T-helper 2 cell treated with Interferon-gamma antibody and Interleukin-4, amounts not matched to agents 5 μg/mL and 100 μg/mL, for 36 hours (primary cell): ENCODE measurements at regions not wholly inside any gene's neighbourhood (a gene's known extent, or its start where the extent isn't known, plus 50 kb on each side); places are given as distances from the start of the nearest gene placed in this dataset.

Experiments
- DNase-seq: peaks from one replicate; pipeline ENCODE4 v3.0.0; 2021; ENCODE audit warnings: low spot score
- H3K27ac Mint-ChIP-seq: one replicate; pipeline ENCODE4 v1.8.0; 2021; ENCODE audit warnings: mild to moderate bottlenecking, mixed read lengths
- H3K27me3 Mint-ChIP-seq: one replicate; pipeline ENCODE4 v1.8.0; 2021; ENCODE audit warnings: low read depth, mixed read lengths
- H3K36me3 Mint-ChIP-seq: one replicate; pipeline ENCODE4 v1.8.0; 2021; ENCODE audit warnings: low read depth, mixed read lengths
- H3K4me1 Mint-ChIP-seq: one replicate; pipeline ENCODE4 v1.8.0; 2021; ENCODE audit warnings: low read depth, mixed read lengths
- H3K4me3 Mint-ChIP-seq: one replicate; pipeline ENCODE4 v1.8.0; 2022; ENCODE audit warnings: mild to moderate bottlenecking, moderate library complexity, mixed read lengths
- H3K9me3 Mint-ChIP-seq: one replicate; pipeline ENCODE4 v1.8.0; 2021; ENCODE audit warnings: mixed read lengths

DNA sequence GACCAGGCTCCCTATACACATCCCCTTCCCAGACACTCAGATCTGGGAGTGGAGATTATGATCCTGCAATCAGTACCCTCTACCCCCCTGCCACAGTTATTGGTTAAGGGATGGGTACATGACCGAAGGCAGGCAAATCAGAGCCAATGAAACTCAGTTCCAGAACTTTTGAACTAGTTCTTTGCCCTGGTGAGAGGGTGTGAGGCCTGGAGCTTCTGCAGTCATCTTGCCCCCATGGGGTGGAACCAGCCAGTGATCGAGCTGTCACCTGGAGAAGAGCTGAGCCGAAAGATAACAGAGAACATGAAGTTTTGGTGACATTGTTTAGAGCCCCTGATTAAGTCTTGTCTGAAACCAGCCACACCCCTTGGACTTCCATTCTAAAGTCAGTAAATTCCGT is 88.2 kb upstream of the DUSP5 start:
- Mint-ChIP-seq H3K4me1 (peaks cover 27% of the 10 kb centered on the region), H3K27ac (no peak overlapping the region), H3K9me3 (no peaks in the 10 kb centered on the region), H3K36me3 (no peaks in the 10 kb centered on the region), H3K4me3 (no peak overlapping the region), H3K27me3 (peaks cover 6% of the 10 kb centered on the region)
- no peak for DNase-seq

DNA sequence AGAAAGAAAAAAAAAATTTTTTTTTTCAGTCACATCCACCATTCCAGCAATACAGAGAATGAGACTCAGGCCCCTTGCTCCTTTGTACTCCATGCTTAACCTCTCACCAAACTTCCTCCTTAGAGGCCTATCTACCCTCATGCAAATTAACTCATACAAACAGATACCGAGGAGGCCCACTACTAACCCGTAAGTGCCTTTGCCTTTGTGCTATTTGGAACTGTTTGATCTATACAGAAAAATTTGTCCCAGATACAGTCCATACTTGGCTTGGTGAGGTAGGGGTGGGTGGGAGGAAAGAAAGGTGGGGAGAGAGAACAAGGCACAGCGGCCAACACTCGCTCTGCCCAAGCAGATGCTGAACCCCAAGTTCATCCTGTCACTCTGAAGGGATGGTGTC is 87.8 kb upstream of the DUSP5 start:
- Mint-ChIP-seq H3K27ac (no peak overlapping the region), H3K36me3 (no peaks in the 10 kb centered on the region), H3K4me3 (no peak overlapping the region), H3K9me3 (no peaks in the 10 kb centered on the region), H3K27me3 (peaks cover 6% of the 10 kb centered on the region), H3K4me1 (peaks cover 31% of the 10 kb centered on the region)
- no peak for DNase-seq

DNA sequence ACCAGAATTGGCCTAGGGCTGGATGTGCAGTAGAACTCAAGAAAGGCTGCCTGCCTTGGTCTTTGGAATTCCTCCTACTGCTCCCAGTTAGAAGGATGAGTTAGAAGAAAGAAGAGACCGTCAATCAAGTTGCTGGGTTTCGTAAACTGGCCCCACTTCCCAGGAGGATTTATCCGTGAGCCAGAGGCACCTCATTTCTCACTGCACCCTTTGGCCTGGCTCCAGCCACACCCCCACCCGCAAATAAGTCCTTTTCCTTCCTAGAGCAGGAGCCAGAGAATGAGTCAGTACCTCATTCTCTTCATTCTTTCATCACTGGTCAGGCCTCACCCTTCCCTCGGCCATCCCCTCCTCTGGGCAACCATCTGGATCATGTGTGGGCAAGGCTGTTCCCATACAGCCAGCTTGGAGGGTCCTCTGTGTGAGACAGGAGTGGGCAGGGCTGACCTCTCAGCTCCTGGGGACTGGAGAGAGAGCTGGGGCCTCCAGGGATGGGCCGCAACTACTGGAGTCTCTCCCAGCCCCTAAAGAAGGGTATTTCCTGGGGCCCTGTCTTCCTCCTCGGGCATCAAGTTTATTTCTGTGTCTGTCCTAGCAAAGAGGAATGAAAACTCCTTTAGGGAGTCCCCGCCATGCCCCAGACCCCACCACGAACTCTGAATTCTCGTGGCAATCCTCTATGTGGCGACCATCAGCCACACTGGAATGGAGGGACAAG is 87.2 kb upstream of the DUSP5 start:
- Mint-ChIP-seq H3K4me3 (no peak overlapping the region), H3K4me1 (peaks cover 37% of the 10 kb centered on the region), H3K27me3 (peaks cover 6% of the 10 kb centered on the region), H3K9me3 (no peaks in the 10 kb centered on the region), H3K36me3 (no peaks in the 10 kb centered on the region), H3K27ac (no peak overlapping the region)
- DNase-seq, result no peak

DNA sequence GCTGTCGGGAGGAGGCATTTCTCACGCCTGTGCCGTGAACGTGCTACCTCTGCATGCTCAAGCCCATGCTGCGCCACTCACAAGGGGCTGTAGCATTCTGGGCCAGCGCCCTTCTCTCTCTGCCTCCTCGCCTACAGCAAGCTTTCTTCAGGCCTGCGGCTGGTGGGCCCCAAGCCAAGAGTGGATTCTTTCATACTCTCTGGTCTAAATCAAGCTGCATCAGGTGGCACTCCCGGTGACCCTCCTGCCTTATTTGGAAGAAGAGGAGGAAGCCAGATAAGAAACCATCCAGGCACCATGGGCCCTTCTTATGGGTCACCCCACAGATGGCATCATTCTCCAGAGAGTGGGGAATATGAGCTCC is 86.7 kb upstream of the DUSP5 start:
- H3K9me3 Mint-ChIP-seq, result no peaks in the 10 kb centered on the region
- no peak for DNase-seq
- no peak overlapping the region for H3K4me3 Mint-ChIP-seq
- no peaks in the 10 kb centered on the region for H3K36me3 Mint-ChIP-seq
- H3K27ac Mint-ChIP-seq, result no peak overlapping the region
- peaks cover 5% of the 10 kb centered on the region for H3K27me3 Mint-ChIP-seq
- H3K4me1 Mint-ChIP-seq, result peaks cover 42% of the 10 kb centered on the region

DNA sequence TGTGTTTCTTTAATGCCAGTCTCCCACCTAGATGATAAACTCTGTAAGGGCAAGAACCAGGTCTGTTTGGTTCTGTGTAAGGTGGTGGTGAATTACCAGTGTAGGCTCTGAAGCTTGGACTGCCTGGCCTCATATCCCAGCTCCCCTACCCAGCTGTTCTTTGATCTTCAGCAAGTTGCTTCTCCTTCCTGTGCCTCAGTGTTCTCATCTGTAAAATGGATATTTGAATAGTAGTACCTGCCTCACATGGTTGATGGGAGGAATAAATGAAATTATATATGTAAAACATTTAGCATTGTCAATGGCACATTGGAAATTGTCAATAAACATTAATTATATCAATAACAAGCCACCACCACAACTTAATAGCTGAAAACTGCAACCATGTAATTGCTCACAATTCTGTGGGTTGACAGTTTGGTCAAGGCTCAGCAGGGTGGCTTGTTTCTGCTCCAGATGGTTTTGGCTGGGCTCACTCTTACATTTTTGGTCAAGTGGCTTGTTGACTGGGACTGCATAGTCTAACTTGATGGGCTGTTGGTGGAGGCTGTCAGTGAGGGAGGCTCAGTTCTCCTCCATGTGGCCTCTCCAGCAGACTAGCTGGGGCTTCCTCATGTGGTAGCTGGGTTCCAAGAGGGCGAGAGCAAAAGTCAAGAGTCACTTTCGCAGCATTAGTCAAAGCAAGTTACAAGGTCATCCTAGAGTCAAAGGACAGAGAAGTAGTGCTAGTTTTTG is 84.5 kb upstream of the DUSP5 start:
- peak overlapping the region; percentile 40 for H3K4me3 Mint-ChIP-seq
- H3K27me3 Mint-ChIP-seq, result no peaks in the 10 kb centered on the region
- H3K27ac Mint-ChIP-seq, result peak overlapping the region; percentile 82
- H3K36me3 Mint-ChIP-seq, result no peaks in the 10 kb centered on the region
- no peak for DNase-seq
- peaks cover 44% of the 10 kb centered on the region for H3K4me1 Mint-ChIP-seq
- H3K9me3 Mint-ChIP-seq, result no peaks in the 10 kb centered on the region

DNA sequence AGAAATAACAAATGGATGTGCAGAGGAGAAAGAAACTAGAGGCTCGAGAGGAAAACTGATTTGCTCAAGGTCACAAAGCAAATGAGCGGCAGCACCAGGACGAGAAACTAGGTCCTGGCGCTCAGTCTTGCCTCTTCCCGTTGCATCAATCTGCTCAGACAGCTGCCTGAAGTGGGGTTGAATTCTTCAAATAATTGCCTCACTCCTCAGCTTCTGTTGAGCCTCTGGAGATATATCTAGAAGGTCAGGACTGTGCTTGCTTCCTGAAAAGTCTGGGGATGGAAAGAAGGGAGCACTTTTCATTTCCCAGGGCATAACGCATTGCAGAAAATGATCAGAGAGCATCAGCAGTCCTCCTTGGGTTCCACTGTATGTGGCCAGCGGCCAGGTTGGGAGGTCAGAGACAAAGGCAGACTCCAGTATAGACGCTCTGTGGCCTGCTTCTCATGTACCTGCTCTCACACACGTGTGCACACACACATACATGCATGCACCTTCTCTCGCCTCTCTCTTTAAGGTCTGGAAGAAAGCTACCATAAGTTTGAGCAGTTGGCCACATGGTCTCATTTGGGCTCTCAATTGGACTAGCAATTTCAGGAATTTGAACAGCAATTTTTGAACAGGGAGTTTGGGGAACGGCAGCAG is 83.7 kb upstream of the DUSP5 start:
- peak overlapping the region; percentile 73 for H3K4me3 Mint-ChIP-seq
- H3K9me3 Mint-ChIP-seq, result no peaks in the 10 kb centered on the region
- H3K36me3 Mint-ChIP-seq, result no peaks in the 10 kb centered on the region

DNA sequence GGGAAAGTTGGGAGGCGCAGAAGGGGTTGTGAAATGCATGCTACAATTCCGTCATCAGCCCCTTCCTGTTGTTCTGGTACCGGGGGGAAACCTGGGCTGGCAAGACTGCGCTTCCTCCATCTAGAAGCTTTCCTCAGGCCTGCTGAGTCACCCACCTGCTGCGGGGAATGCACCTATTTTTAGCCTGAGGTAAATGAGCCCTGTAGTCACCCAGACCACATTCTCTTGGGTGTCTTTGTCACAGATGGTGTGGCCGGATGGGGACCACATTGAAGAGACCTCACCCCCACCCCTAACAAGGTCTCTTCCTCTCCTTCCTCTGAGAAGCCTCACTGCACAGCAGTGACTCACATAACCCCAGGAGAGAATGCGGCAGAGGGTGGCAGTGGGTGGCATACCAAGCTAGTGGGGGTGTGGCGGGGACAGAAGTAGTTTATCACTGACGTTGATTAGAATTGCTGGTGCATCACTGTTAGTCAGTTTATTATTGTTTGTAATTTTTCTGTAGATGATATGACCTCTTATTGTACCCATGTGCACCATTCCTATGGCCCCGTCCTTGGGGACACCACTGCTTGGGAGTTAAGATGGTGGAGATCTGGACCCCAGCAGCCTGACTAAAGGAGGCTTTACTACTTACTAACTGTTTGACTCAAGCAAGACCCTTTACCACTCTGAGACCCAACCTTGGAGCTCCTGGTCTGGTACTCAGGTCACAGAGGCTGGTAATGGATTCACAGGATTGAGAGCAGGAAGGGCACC is 83.0 kb upstream of the DUSP5 start:
- peak overlapping the region; percentile 88 for H3K27ac Mint-ChIP-seq
- no peaks in the 10 kb centered on the region for H3K9me3 Mint-ChIP-seq
- H3K4me3 Mint-ChIP-seq, result peak overlapping the region; percentile 73
- no peaks in the 10 kb centered on the region for H3K36me3 Mint-ChIP-seq
- H3K4me1 Mint-ChIP-seq, result peaks cover 50% of the 10 kb centered on the region
- no peaks in the 10 kb centered on the region for H3K27me3 Mint-ChIP-seq
- peak; percentile 93 for DNase-seq

More for the DNA sequence above, 83.7 kb upstream of the DUSP5 start:
- Mint-ChIP-seq H3K27me3 (no peaks in the 10 kb centered on the region), H3K4me1 (peaks cover 47% of the 10 kb centered on the region), H3K27ac (peak overlapping the region; percentile 88)
- DNase-seq, result no peak

DNA sequence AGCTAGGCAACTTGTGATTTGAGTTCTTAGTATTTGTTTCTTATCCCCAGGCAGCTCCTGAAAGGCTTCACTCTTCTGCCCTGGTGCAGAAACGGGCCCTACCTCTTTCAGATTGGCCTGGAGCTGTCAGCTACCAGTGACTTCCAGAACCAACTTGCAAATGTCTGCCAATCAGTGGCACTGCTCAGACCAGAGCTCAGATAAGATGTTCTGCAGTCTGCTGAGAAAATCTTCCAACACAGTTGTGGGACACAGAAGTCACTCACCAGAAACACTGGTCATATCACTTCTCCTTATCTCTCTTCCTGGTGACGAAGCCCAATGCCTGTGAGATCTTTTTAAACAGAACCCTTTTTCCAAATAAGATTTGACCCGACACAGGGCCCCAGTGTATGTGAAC is 81.9 kb upstream of the DUSP5 start:
- Mint-ChIP-seq H3K27me3 (no peaks in the 10 kb centered on the region), H3K4me1 (peaks cover 57% of the 10 kb centered on the region), H3K9me3 (no peaks in the 10 kb centered on the region), H3K4me3 (peak overlapping the region; percentile 73), H3K36me3 (no peaks in the 10 kb centered on the region), H3K27ac (peak overlapping the region; percentile 20)
- DNase-seq, result no peak

DNA sequence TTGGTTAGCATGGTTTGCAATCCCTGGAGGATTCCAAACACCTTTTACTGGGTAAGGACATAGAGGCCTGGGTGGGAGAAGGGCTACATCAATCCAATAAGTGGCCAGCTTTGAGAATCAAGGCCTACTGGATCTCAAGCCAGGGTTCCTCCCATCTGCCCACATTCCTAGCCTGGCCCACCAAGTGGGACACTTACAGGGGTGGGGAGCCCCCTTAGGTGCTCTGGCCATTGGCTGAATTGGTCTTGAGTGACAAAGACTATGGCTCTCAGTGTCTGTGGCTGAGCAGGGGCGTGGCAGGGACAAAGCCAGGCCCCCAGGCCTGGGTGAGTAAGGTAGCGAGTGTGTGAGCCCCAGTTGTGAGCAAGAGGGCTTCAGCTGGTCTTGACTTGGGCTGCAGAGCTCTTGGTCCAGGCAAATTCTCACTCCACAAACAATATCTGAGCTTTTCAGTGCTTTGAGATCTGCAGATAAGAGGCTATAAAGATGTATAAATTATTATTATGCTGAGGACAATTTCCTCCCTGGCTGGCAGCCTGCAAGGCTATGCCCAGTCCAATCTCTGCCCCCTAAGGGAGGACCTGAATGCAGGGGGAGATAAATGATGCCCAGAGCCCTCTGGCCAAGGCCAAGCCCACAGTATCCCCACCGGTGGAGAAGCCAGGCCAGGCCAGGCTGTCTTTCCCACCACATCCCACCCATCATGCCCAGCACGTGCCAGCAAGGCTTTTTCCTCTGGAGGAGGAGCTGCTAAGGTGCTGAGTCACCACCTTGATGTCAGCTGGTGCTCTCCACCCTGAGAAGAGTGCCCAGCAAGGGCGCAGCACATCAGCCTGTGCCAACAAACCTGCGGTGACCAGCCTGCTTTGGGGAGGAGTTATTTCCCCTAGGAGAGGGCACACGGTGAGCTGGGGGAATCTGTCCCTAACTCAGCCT is 80.7 kb upstream of the DUSP5 start:
- Mint-ChIP-seq H3K9me3 (no peaks in the 10 kb centered on the region), H3K27me3 (no peaks in the 10 kb centered on the region), H3K36me3 (no peaks in the 10 kb centered on the region), H3K4me3 (no peak overlapping the region), H3K27ac (no peak overlapping the region), H3K4me1 (peaks cover 69% of the 10 kb centered on the region)
- no peak for DNase-seq

DNA sequence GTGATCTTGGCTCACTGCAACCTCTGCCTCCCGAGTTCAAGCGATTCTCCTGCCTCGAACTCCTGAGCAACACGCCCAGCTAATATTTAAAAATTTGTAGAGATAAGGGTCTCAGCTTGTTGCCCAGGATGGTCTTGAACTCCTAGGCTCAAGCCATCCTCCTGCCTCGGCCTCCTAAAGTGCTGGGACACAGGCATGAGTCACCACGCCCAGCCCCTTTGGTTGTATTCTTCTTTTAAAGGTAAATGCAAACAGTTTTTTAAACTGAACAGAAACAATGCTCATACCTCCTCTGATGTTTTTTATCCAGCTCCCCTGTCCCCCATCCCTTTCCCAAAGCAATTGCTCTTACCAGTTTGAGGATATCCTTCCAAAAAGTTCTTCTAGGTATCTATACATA is 79.5 kb upstream of the DUSP5 start:
- no peak overlapping the region for H3K4me3 Mint-ChIP-seq
- H3K27me3 Mint-ChIP-seq, result no peaks in the 10 kb centered on the region
- peaks cover 64% of the 10 kb centered on the region for H3K4me1 Mint-ChIP-seq
- H3K36me3 Mint-ChIP-seq, result no peaks in the 10 kb centered on the region
- peak overlapping the region; percentile 1 for H3K27ac Mint-ChIP-seq
- DNase-seq, result no peak
- H3K9me3 Mint-ChIP-seq, result no peaks in the 10 kb centered on the region

DNA sequence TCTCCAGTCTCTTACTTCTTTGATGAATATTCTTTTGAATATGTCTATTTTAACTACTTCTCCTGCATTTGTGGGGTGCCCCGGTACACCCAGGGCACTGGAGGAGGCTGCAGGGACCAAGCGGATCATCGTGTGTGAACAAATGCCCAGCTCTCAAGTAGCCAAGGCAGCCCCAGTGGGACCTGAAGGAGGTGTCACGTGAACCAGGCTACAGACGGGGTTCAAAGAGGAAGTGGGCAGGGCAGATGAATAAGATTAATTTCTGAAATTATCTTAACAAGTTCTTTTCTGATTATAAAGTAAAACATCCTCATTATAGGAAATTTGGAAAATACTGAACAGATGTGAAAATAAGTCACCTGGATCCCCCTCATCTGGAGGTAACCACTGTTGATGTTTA is 78.4 kb upstream of the DUSP5 start:
- H3K27ac Mint-ChIP-seq, result peak overlapping the region; percentile 62

DNA sequence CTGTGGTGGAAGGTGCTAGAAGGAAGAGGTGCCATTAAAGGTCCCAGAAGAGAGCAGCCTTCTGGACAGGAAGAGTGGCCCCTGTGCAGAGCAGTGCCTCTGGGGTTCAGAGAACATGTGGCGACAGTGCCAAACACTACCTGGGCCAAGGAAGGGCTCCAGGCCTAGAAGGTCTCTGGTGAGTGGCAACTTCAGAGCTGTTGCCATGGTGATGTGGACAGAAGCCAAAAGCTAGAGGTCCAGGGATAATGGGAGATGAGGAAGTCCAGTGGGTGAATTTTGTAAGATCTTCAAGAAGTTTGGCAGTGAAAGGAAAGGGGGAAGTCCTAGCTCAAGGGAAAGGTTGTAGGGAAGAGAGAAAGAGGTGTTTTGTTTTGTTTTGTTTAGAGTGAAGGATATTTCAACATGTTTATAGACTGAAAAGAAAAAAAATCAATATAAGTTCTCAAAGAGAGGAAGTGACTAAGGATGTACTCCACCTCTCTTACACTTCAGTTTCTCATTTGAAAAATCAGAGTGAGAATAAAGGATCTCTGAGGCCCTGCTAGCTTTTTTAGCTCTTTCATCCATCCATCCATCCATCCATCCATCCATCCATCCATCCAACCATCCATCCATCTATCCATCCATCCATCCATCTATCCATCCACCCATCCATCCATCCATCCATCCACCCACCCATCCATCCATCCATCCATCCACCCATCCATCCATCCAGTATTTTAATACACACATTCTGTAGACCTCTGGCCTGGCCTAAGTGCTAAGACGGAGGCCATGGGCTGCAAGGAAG is 77.1 kb upstream of the DUSP5 start:
- peak overlapping the region; percentile 2 for H3K4me3 Mint-ChIP-seq
- H3K9me3 Mint-ChIP-seq, result no peaks in the 10 kb centered on the region
- DNase-seq, result no peak
- peak overlapping the region; percentile 81 for H3K27ac Mint-ChIP-seq
- H3K27me3 Mint-ChIP-seq, result no peaks in the 10 kb centered on the region
- peaks cover 47% of the 10 kb centered on the region for H3K4me1 Mint-ChIP-seq
- H3K36me3 Mint-ChIP-seq, result no peaks in the 10 kb centered on the region

More for the DNA sequence above, 78.4 kb upstream of the DUSP5 start:
- H3K4me1 Mint-ChIP-seq, result peaks cover 60% of the 10 kb centered on the region
- H3K9me3 Mint-ChIP-seq, result no peaks in the 10 kb centered on the region
- H3K27me3 Mint-ChIP-seq, result no peaks in the 10 kb centered on the region
- no peak for DNase-seq
- H3K4me3 Mint-ChIP-seq, result no peak overlapping the region
- no peaks in the 10 kb centered on the region for H3K36me3 Mint-ChIP-seq
